ENCODE measurements at regions not wholly inside any gene's neighbourhood (a gene's known extent, or its start where the extent isn't known, plus 50 kb on each side); places are given as distances from the start of the nearest gene placed in this dataset.

DNA sequence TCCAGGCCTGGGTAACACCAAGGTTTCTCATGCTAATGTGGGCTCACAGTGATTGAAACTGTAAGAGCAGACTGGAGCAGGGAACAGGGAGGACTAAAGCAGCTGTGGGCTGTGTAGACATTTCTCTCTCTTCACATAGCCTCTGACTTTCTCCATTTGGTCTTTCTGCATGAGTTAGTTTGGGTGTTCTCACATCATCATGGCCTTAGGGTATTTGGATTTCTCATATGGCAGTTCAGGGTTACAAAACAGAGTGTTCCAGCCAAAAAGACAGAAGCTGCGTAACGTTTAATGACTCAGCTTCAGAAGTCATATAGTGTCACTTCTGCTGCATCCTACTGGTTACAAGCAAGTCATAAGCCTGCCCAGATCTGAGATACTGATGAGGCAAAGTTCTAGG lies 52.0 kb upstream of the OSBPL8 start:
- TF ChIP-seq POLR2A (IDR thresholded peaks at IDR 0.05): no peak
- TF ChIP-seq POLR2AphosphoS5 (IDR thresholded peaks at IDR 0.05): no peak
